ENCODE measurements at regions not wholly inside any gene's neighbourhood (a gene's known extent, or its start where the extent isn't known, plus 50 kb on each side); places are given as distances from the start of the nearest gene placed in this dataset.

GRCh38 chr5:52041842-52042241 lies 658.6 kb downstream of the ISL1 start:
- TF ChIP-seq CTCF (IDR thresholded peaks at IDR 0.05) (no peak), CBFB (CRISPR knock-in tag; IDR thresholded peaks at IDR 0.05; ENCODE audit: low read depth) (no peak), SP1 (CRISPR knock-in tag; conservative IDR thresholded peaks at IDR 0.05) (no peak), ZNF317 (CRISPR knock-in tag; IDR thresholded peaks at IDR 0.05; ENCODE audit: borderline replicate concordance, low read depth) (no peak), USF1 (CRISPR knock-in tag; IDR thresholded peaks at IDR 0.05) (no peak), FOXK1 (CRISPR knock-in tag; IDR thresholded peaks at IDR 0.05) (no peak)

All from WTC11 (cell line).